CD4-positive, alpha-beta memory T cell (primary cell): ENCODE measurements at regions not wholly inside any gene's neighbourhood (a gene's known extent, or its start where the extent isn't known, plus 50 kb on each side); places are given as distances from the start of the nearest gene placed in this dataset.
"Not testable (repeated sequence)": the region's sequence is repeated elsewhere in the genome, so short reads cannot be mapped to it uniquely, and the experiment has no call there.

Experiments used
- CTCF ChIA-PET: fragments of 350-600 bp; sonication (Branson Sonifier 250); formaldehyde crosslinking; loops from one replicate; lab custom pipeline; 2021; ENCODE audit warnings: inconsistent platforms; ENCODE audit not compliant: partially characterized antibody; lab: Charles Lee
- POLR2A ChIA-PET: fragments of 350-600 bp; sonication (Branson Sonifier 250); formaldehyde crosslinking; loops from one replicate; lab custom pipeline; 2021; ENCODE audit not compliant: partially characterized antibody; lab: Charles Lee
- DNase-seq, 5 donors: peaks; one replicate each; pipeline versions ENCODE4 v3.0.0 to v3.0.0-alpha.2; 2020 to 2022; ENCODE audit warnings: mixed read lengths in 1 of 5
- H3K27ac ChIP-seq: one replicate; pipeline ENCODE4 v1.7.0; 2013; ENCODE audit warnings: low read depth, low read length
- H3K27me3 ChIP-seq: 2 replicates; pipeline ENCODE4 v1.7.0; 2013; ENCODE audit warnings: mild to moderate bottlenecking, low read length, moderate library complexity; ENCODE audit not compliant: insufficient read depth
- H3K36me3 ChIP-seq: 2 replicates; pipeline ENCODE4 v1.7.0; 2013; ENCODE audit warnings: mild to moderate bottlenecking, low read length, moderate library complexity; ENCODE audit not compliant: insufficient read depth
- H3K4me1 ChIP-seq: 2 replicates; pipeline ENCODE4 v1.7.0; 2013; ENCODE audit warnings: mild to moderate bottlenecking, low read length, moderate library complexity; ENCODE audit not compliant: insufficient read depth
- H3K4me3 ChIP-seq, 2 donors: one replicate each; pipeline ENCODE4 v1.7.0; 2013; ENCODE audit warnings: low read length in 2 of 2, mild to moderate bottlenecking in 1 of 2
- H3K9me3 ChIP-seq, 2 donors: one replicate each; pipeline ENCODE4 v1.7.0; 2013; ENCODE audit warnings: low read length in 2 of 2, control low read depth in 1 of 2; ENCODE audit not compliant: control insufficient read depth in 1 of 2
- H3K27ac Mint-ChIP-seq, 7 donors: one replicate each; pipeline ENCODE4 v1.8.0; 2020 to 2021; ENCODE audit warnings: mixed read lengths in 7 of 7, mild to moderate bottlenecking in 6 of 7, inconsistent platforms in 3 of 7, moderate library complexity in 3 of 7
- H3K27me3 Mint-ChIP-seq, 2 donors: one replicate each; pipeline ENCODE4 v1.8.0; 2020 to 2021; ENCODE audit warnings: mixed read lengths in 2 of 2
- H3K36me3 Mint-ChIP-seq, 2 donors: one replicate each; pipeline ENCODE4 v1.8.0; 2020 to 2021; ENCODE audit warnings: mixed read lengths in 2 of 2, inconsistent platforms in 1 of 2, mild to moderate bottlenecking in 1 of 2
- H3K4me1 Mint-ChIP-seq, 4 donors: one replicate each; pipeline ENCODE4 v1.8.0; 2020 to 2021; ENCODE audit warnings: mixed read lengths in 4 of 4, mild to moderate bottlenecking in 1 of 4
- H3K4me3 Mint-ChIP-seq, 8 donors: one replicate each; pipeline ENCODE4 v1.8.0; 2020 to 2021; ENCODE audit warnings: mixed read lengths in 8 of 8, mild to moderate bottlenecking in 7 of 8, moderate library complexity in 6 of 8, inconsistent platforms in 3 of 8
- H3K9me3 Mint-ChIP-seq, 8 donors: one replicate each; pipeline ENCODE4 v1.8.0; 2020 to 2021; ENCODE audit warnings: mixed read lengths in 8 of 8, mild to moderate bottlenecking in 5 of 8, inconsistent platforms in 3 of 8, moderate library complexity in 1 of 8
- intact Hi-C: fragments of 100-400 bp; cut with micrococcal nuclease; formaldehyde crosslinking; loops from one replicate; pipeline ENCODE4 v1.15.1; 2023

GRCh38 chr10:38362514-38362913, 268.4 kb downstream of the ZNF37A start:
- H3K27me3 Mint-ChIP-seq, DNase-seq, H3K27me3 ChIP-seq, intact Hi-C loops, H3K9me3 ChIP-seq, H3K4me1 ChIP-seq, H3K27ac ChIP-seq, H3K4me3 ChIP-seq, H3K9me3 Mint-ChIP-seq, H3K36me3 ChIP-seq, H3K4me3 Mint-ChIP-seq, CTCF ChIA-PET, POLR2A ChIA-PET: not testable (repeated sequence)
- H3K27ac Mint-ChIP-seq = peak overlapping the region in 2 of 7 donors; percentile 4 to 42
- peaks cover 0 to 12% (median 7%) of the 10 kb centered on the region in 4 donors for H3K4me1 Mint-ChIP-seq
- H3K36me3 Mint-ChIP-seq = peaks cover 31 to 48% of the 10 kb centered on the region in 2 donors

DNA sequence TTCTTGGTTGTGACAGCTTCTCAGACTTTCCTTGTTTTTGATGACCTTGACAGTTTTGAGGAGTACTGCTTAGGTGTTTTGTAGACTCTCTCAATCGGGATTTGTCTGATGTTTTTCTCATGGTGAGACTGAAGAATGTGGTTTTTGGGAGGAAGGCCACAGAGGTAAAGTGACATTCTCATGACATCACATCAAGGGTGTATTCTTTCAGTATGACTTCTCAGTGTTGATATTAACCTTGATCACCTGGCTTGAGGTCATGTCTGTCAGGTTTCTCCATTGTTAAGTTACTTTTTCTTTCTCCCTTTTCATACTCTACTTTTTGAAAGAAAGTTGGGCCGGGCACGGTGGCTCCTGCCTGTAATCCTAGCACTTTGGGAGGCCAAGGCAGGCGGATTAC, 269.9 kb downstream of the ZNF37A start:
- H3K27ac Mint-ChIP-seq, H3K36me3 ChIP-seq, DNase-seq, H3K27me3 Mint-ChIP-seq, H3K4me3 ChIP-seq, H3K27me3 ChIP-seq, H3K4me1 Mint-ChIP-seq, POLR2A ChIA-PET, intact Hi-C loops, H3K9me3 Mint-ChIP-seq, H3K4me1 ChIP-seq, H3K9me3 ChIP-seq, H3K27ac ChIP-seq, CTCF ChIA-PET, H3K4me3 Mint-ChIP-seq: not testable (repeated sequence)
- peaks cover 35 to 55% of the 10 kb centered on the region in 2 donors for H3K36me3 Mint-ChIP-seq

- H3K27me3 ChIP-seq, H3K9me3 Mint-ChIP-seq, intact Hi-C loops, H3K27me3 Mint-ChIP-seq, H3K4me1 Mint-ChIP-seq, H3K36me3 ChIP-seq, H3K4me1 ChIP-seq, H3K27ac ChIP-seq, H3K9me3 ChIP-seq, H3K4me3 Mint-ChIP-seq, H3K4me3 ChIP-seq: not testable (repeated sequence)
- POLR2A ChIA-PET = interaction anchor here (1.2 kb wide), 1 partner anchor 37 kb away, joined by 3 read pairs; no protein-coding TSS in a partner anchor
- Mint-ChIP-seq H3K27ac (peak overlapping the region in 2 of 7 donors; percentile 10 to 27), H3K36me3 (peaks cover 45 to 54% of the 10 kb centered on the region in 2 donors)
- CTCF ChIA-PET = interaction anchor here (0.6 to 1.8 kb wide), 5 partner anchors 12 to 1484 kb away, joined by 3 to 11 read pairs (median 4); partner anchors contain the start of gene ZNF25
- DNase-seq = peak; percentile 24 to 36 (median 29)
These were observed 271.8 kb downstream of the ZNF37A start for GRCh38 chr10:38365917-38366316.

- intact Hi-C loops, H3K36me3 Mint-ChIP-seq, DNase-seq, H3K4me3 Mint-ChIP-seq, POLR2A ChIA-PET, CTCF ChIA-PET, H3K4me1 Mint-ChIP-seq, H3K4me1 ChIP-seq, H3K9me3 ChIP-seq, H3K4me3 ChIP-seq, H3K27ac ChIP-seq, H3K9me3 Mint-ChIP-seq, H3K27me3 ChIP-seq, H3K36me3 ChIP-seq, H3K27me3 Mint-ChIP-seq: not testable (repeated sequence)
- peak overlapping the region in 1 of 7 donors; percentile 1 for H3K27ac Mint-ChIP-seq
These were observed 289.7 kb downstream of the ZNF37A start for GRCh38 chr10:38383800-38384199.

- not testable (repeated sequence) for H3K4me1 Mint-ChIP-seq
These were observed 292.7 kb downstream of the ZNF37A start for GRCh38 chr10:38386869-38387268.

GRCh38 chr10:38390725-38391124, 296.6 kb downstream of the ZNF37A start:
- H3K4me3 Mint-ChIP-seq, H3K4me1 Mint-ChIP-seq, H3K36me3 ChIP-seq, H3K27ac ChIP-seq, POLR2A ChIA-PET, H3K9me3 Mint-ChIP-seq, H3K9me3 ChIP-seq, intact Hi-C loops, CTCF ChIA-PET, H3K27me3 ChIP-seq, H3K36me3 Mint-ChIP-seq, H3K4me3 ChIP-seq, H3K27me3 Mint-ChIP-seq, H3K4me1 ChIP-seq: not testable (repeated sequence)
- peak; percentile 46 to 55 (median 48) for DNase-seq
- H3K27ac Mint-ChIP-seq = peak overlapping the region in 3 of 7 donors; percentile 8 to 77 (median 18)

More at GRCh38 chr10:38386869-38387268, 292.7 kb downstream of the ZNF37A start:
- DNase-seq, H3K4me1 ChIP-seq, H3K9me3 ChIP-seq, CTCF ChIA-PET, POLR2A ChIA-PET, H3K27ac ChIP-seq, intact Hi-C loops, H3K4me3 ChIP-seq, H3K36me3 ChIP-seq, H3K27ac Mint-ChIP-seq, H3K27me3 ChIP-seq, H3K36me3 Mint-ChIP-seq, H3K9me3 Mint-ChIP-seq, H3K27me3 Mint-ChIP-seq, H3K4me3 Mint-ChIP-seq: not testable (repeated sequence)

- CTCF ChIA-PET, H3K27ac Mint-ChIP-seq, H3K36me3 ChIP-seq, DNase-seq, H3K27me3 Mint-ChIP-seq, H3K9me3 ChIP-seq, H3K4me1 Mint-ChIP-seq, H3K4me3 Mint-ChIP-seq, H3K9me3 Mint-ChIP-seq, H3K27me3 ChIP-seq, H3K27ac ChIP-seq, intact Hi-C loops, POLR2A ChIA-PET, H3K4me3 ChIP-seq, H3K4me1 ChIP-seq, H3K36me3 Mint-ChIP-seq: not testable (repeated sequence)
These were observed 301.3 kb downstream of the ZNF37A start for GRCh38 chr10:38395465-38395864.
